DOHH2 (cell line): ENCODE measurements at regions not wholly inside any gene's neighbourhood (a gene's known extent, or its start where the extent isn't known, plus 50 kb on each side); places are given as distances from the start of the nearest gene placed in this dataset.

Experiments used
- CTCF ChIP-seq: fragments of 200-600 bp; sonication (generic); IDR thresholded peaks from one replicate; pipeline ENCODE4 v1.5.1; 2014; ENCODE audit warnings: antibody characterized with exemption, mild to moderate bottlenecking, low read depth, low read length; ENCODE audit not compliant: poor library complexity, severe bottlenecking
- EZH2phosphoT487 ChIP-seq: fragments of 200-600 bp; sonication (generic); IDR thresholded peaks from 2 replicates; pipeline ENCODE4 v1.6.1; 2017; ENCODE audit warnings: borderline replicate concordance, mild to moderate bottlenecking, antibody characterized with exemption, low read length, moderate library complexity, mixed read lengths

- TF ChIP-seq CTCF (no peak), EZH2phosphoT487 (no peak)
Observed at GRCh38 chr10:90577569-90577968, 280.3 kb downstream of the HTR7 start.
